Neural crest cell (in vitro differentiated cells): ENCODE measurements at regions not wholly inside any gene's neighbourhood (a gene's known extent, or its start where the extent isn't known, plus 50 kb on each side); places are given as distances from the start of the nearest gene placed in this dataset.

ENCODE experiments used
- DNase-seq: peaks from one replicate; pipeline ENCODE4 v3.0.0; 2021; ENCODE audit warnings: low read depth, mixed read lengths, low spot score
- H3K27ac Mint-ChIP-seq: one replicate; pipeline ENCODE4 v1.8.0; 2021; ENCODE audit warnings: mild to moderate bottlenecking, mixed read lengths; ENCODE audit not compliant: unreplicated experiment
- H3K27me3 Mint-ChIP-seq: 2 replicates; pipeline ENCODE4 v1.8.0; 2021; ENCODE audit warnings: low read depth, mild to moderate bottlenecking, mixed read lengths
- H3K36me3 Mint-ChIP-seq: 2 replicates; pipeline ENCODE4 v1.8.0; 2021; ENCODE audit warnings: low read depth, mild to moderate bottlenecking, mixed read lengths
- H3K4me1 Mint-ChIP-seq: 2 replicates; pipeline ENCODE4 v1.8.0; 2021; ENCODE audit warnings: mixed read lengths
- H3K4me3 Mint-ChIP-seq: one replicate; pipeline ENCODE4 v1.8.0; 2021; ENCODE audit warnings: mild to moderate bottlenecking, mixed read lengths
- H3K9me3 Mint-ChIP-seq: 2 replicates; pipeline ENCODE4 v1.8.0; 2021; ENCODE audit warnings: mixed read lengths
- TF ChIP-seq, protein P1 (sequence below): fragments of 200-600 bp; sonication (generic); conservative IDR thresholded peaks from 2 replicates; pipeline ENCODE4 v1.5.0; 2021; ENCODE audit warnings: antibody characterized with exemption, mild to moderate bottlenecking

GRCh38 chr2:10209406-10209935 lies 86.9 kb downstream of the RRM2 start:
- no peak overlapping the region for H3K27ac Mint-ChIP-seq
- no peak for DNase-seq
- peaks cover 10% of the 10 kb centered on the region for H3K36me3 Mint-ChIP-seq
- no peak overlapping the region for H3K4me3 Mint-ChIP-seq
- peaks cover 32% of the 10 kb centered on the region for H3K4me1 Mint-ChIP-seq
- TF ChIP-seq, protein P1, sequence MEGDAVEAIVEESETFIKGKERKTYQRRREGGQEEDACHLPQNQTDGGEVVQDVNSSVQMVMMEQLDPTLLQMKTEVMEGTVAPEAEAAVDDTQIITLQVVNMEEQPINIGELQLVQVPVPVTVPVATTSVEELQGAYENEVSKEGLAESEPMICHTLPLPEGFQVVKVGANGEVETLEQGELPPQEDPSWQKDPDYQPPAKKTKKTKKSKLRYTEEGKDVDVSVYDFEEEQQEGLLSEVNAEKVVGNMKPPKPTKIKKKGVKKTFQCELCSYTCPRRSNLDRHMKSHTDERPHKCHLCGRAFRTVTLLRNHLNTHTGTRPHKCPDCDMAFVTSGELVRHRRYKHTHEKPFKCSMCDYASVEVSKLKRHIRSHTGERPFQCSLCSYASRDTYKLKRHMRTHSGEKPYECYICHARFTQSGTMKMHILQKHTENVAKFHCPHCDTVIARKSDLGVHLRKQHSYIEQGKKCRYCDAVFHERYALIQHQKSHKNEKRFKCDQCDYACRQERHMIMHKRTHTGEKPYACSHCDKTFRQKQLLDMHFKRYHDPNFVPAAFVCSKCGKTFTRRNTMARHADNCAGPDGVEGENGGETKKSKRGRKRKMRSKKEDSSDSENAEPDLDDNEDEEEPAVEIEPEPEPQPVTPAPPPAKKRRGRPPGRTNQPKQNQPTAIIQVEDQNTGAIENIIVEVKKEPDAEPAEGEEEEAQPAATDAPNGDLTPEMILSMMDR: no peak
- H3K27me3 Mint-ChIP-seq: no peaks in the 10 kb centered on the region
- no peaks in the 10 kb centered on the region for H3K9me3 Mint-ChIP-seq

- H3K36me3 Mint-ChIP-seq: peaks cover 7% of the 10 kb centered on the region
- no peak for DNase-seq
- no peaks in the 10 kb centered on the region for H3K27me3 Mint-ChIP-seq
- H3K4me3 Mint-ChIP-seq: no peak overlapping the region
- H3K4me1 Mint-ChIP-seq: peaks cover 24% of the 10 kb centered on the region
- peak overlapping the region; percentile 47 for H3K27ac Mint-ChIP-seq
- no peaks in the 10 kb centered on the region for H3K9me3 Mint-ChIP-seq
- TF ChIP-seq, protein P1: no peak
These were observed 87.8 kb downstream of the RRM2 start for GRCh38 chr2:10210336-10210735.

GRCh38 chr2:10211844-10212422 lies 89.4 kb downstream of the RRM2 start:
- no peaks in the 10 kb centered on the region for H3K27me3 Mint-ChIP-seq
- H3K9me3 Mint-ChIP-seq: no peaks in the 10 kb centered on the region
- peaks cover 30% of the 10 kb centered on the region for H3K4me1 Mint-ChIP-seq
- no peak for DNase-seq
- H3K27ac Mint-ChIP-seq: no peak overlapping the region
- TF ChIP-seq, protein P1: no peak
- no peak overlapping the region for H3K4me3 Mint-ChIP-seq
- peaks cover 6% of the 10 kb centered on the region for H3K36me3 Mint-ChIP-seq

DNA sequence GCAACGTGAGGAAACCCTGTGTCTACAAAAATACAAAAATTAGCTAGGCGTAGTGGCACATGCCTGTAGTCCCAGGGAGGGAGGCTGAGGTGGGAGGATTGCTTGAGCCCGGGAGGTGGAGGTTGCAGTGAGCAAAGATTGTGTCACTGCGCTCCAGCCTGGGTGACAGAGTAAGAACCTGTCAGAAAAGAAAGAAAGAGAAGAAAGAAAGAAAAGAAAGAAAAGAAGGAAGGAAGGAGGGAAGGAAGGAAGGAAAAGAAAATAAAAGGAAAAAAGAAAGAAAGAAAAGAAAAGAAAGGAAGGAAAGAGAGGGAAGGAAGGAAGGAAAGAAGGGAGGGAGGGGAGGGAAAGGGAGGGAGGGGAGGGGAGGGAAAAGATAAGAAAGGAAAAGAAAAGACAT lies 89.9 kb upstream of the HPCAL1 start:
- TF ChIP-seq, protein P1: no peak
- DNase-seq: no peak
- H3K9me3 Mint-ChIP-seq: no peaks in the 10 kb centered on the region
- H3K4me3 Mint-ChIP-seq: peak overlapping the region; percentile 38
- H3K36me3 Mint-ChIP-seq: no peaks in the 10 kb centered on the region
- H3K4me1 Mint-ChIP-seq: peaks cover 33% of the 10 kb centered on the region
- no peaks in the 10 kb centered on the region for H3K27me3 Mint-ChIP-seq
- H3K27ac Mint-ChIP-seq: no peak overlapping the region

- peaks cover 38% of the 10 kb centered on the region for H3K4me1 Mint-ChIP-seq
- no peaks in the 10 kb centered on the region for H3K9me3 Mint-ChIP-seq
- no peak for DNase-seq
- H3K27ac Mint-ChIP-seq: no peak overlapping the region
- no peak overlapping the region for H3K4me3 Mint-ChIP-seq
- H3K36me3 Mint-ChIP-seq: no peaks in the 10 kb centered on the region
- H3K27me3 Mint-ChIP-seq: no peaks in the 10 kb centered on the region
- TF ChIP-seq, protein P1: no peak
These were observed 88.5 kb upstream of the HPCAL1 start for GRCh38 chr2:10214179-10214578.
